ENCODE measurements at regions not wholly inside any gene's neighbourhood (a gene's known extent, or its start where the extent isn't known, plus 50 kb on each side); places are given as distances from the start of the nearest gene placed in this dataset.

DNA sequence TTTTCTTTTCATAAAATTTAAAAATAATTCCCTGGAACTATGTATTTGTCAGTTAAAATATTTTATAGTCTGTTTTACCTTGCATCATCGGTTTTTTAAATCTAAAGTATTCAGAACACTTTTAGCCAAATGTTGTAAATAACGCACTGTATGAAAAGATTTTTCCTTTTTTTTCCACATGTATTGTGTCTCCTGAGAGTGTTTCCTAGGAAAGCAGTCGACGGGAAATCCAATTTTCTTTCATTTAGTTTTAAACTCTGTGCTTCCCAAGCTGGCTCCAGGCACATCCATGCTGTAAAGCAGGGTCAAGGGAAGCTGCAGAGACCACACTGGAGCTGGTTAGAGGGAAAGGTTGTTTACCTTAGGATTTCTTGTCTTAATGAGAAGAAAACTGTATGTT lies 1724.3 kb upstream of the TENM3 start:
- no peak overlapping the region for H2AFZ ChIP-seq (ENCODE audit: low read depth)
- H4K20me1 ChIP-seq (ENCODE audit: insufficient read depth), result no peaks in the 10 kb centered on the region

DNA sequence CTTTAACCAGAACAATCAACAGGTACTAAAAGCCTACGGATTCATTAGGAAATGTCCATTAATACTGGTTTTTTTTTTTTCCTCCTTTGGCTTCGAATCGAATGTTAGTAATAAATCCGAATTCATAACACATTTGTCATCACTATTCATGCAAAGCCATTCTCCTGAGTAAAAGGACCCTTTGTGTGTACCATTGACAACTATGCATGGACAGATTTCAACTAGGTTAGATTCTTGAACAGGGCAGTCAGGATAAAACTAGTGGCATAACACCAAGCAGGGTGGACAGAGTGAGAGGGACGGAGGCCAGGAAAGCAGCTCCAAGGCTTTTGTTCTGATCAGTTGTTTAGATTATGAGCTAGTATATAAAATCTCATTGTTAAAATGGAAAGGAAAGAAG lies 1722.0 kb upstream of the TENM3 start:
- Histone ChIP-seq H3K4me3 (IDR thresholded peaks at IDR 0.05; ENCODE audit: insufficient read depth, low read depth, low read length) (no peak overlapping the region), H3K4me1 (ENCODE audit: low read depth, poor library complexity, severe bottlenecking) (no peaks in the 10 kb centered on the region), H4K20me1 (ENCODE audit: insufficient read depth) (no peaks in the 10 kb centered on the region), H3K36me3 (ENCODE audit: insufficient read depth) (no peaks in the 10 kb centered on the region), H3K4me2 (no peak overlapping the region), H3K9ac (no peak overlapping the region), H3K27ac (no peak overlapping the region), H2AFZ (ENCODE audit: low read depth) (no peak overlapping the region), H3K27me3 (ENCODE audit: insufficient read depth, low read depth) (no peaks in the 10 kb centered on the region), H3K79me2 (ENCODE audit: insufficient read depth, low read depth) (no peaks in the 10 kb centered on the region)
- TF ChIP-seq, protein P1, sequence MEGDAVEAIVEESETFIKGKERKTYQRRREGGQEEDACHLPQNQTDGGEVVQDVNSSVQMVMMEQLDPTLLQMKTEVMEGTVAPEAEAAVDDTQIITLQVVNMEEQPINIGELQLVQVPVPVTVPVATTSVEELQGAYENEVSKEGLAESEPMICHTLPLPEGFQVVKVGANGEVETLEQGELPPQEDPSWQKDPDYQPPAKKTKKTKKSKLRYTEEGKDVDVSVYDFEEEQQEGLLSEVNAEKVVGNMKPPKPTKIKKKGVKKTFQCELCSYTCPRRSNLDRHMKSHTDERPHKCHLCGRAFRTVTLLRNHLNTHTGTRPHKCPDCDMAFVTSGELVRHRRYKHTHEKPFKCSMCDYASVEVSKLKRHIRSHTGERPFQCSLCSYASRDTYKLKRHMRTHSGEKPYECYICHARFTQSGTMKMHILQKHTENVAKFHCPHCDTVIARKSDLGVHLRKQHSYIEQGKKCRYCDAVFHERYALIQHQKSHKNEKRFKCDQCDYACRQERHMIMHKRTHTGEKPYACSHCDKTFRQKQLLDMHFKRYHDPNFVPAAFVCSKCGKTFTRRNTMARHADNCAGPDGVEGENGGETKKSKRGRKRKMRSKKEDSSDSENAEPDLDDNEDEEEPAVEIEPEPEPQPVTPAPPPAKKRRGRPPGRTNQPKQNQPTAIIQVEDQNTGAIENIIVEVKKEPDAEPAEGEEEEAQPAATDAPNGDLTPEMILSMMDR (conservative IDR thresholded peaks at IDR 0.05; ENCODE audit: low read depth, low read length), result no peak

More for the DNA sequence above, 1724.3 kb upstream of the TENM3 start:
- no peaks in the 10 kb centered on the region for H3K79me2 ChIP-seq (ENCODE audit: insufficient read depth, low read depth)
- no peaks in the 10 kb centered on the region for H3K27me3 ChIP-seq (ENCODE audit: insufficient read depth, low read depth)
- no peak overlapping the region for H3K4me2 ChIP-seq
- H3K4me1 ChIP-seq (ENCODE audit: low read depth, poor library complexity, severe bottlenecking), result no peaks in the 10 kb centered on the region
- H3K4me3 ChIP-seq (IDR thresholded peaks at IDR 0.05; ENCODE audit: insufficient read depth, low read depth, low read length), result no peak overlapping the region
- H3K27ac ChIP-seq, result no peak overlapping the region
- no peaks in the 10 kb centered on the region for H3K36me3 ChIP-seq (ENCODE audit: insufficient read depth)
- no peak overlapping the region for H3K9ac ChIP-seq
- TF ChIP-seq, protein P1 (conservative IDR thresholded peaks at IDR 0.05; ENCODE audit: low read depth, low read length), result no peak

DNA sequence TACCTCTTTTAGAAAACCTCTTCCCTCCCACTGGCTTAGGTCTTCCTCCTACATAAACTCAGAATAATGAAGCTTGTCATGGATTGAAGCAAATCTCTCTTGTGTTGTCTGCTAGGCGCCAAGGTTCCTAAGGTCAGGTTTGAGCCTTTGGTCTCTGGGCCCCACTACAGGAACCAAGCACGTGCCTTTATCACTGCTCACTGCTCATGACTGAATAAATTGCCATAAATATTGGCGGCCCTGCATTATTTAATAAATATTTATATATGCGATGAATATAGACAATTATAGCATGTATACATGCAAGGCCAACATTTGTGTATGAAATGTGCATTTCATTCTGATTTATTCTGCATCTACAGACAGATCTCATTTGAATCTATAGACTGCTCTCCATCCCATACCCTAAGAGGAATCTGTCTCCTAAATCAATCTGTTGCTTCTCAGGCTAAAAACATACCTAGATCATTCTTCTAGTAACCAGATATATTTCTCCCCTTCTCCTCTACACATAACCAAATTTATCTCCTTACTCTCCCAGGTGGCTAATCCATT lies 1717.6 kb upstream of the TENM3 start:
- Histone ChIP-seq H3K79me2 (ENCODE audit: insufficient read depth, low read depth) (no peaks in the 10 kb centered on the region), H3K4me1 (ENCODE audit: low read depth, poor library complexity, severe bottlenecking) (no peaks in the 10 kb centered on the region), H3K36me3 (ENCODE audit: insufficient read depth) (no peaks in the 10 kb centered on the region), H3K9ac (no peak overlapping the region), H3K27ac (no peak overlapping the region), H3K4me2 (no peak overlapping the region), H2AFZ (ENCODE audit: low read depth) (no peak overlapping the region), H3K4me3 (IDR thresholded peaks at IDR 0.05; ENCODE audit: insufficient read depth, low read depth, low read length) (no peak overlapping the region), H4K20me1 (ENCODE audit: insufficient read depth) (no peaks in the 10 kb centered on the region; the same call in 1 of the 2 replicates), H3K27me3 (ENCODE audit: insufficient read depth, low read depth) (no peaks in the 10 kb centered on the region)
- TF ChIP-seq, protein P1 (conservative IDR thresholded peaks at IDR 0.05; ENCODE audit: low read depth, low read length), result no peak

DNA sequence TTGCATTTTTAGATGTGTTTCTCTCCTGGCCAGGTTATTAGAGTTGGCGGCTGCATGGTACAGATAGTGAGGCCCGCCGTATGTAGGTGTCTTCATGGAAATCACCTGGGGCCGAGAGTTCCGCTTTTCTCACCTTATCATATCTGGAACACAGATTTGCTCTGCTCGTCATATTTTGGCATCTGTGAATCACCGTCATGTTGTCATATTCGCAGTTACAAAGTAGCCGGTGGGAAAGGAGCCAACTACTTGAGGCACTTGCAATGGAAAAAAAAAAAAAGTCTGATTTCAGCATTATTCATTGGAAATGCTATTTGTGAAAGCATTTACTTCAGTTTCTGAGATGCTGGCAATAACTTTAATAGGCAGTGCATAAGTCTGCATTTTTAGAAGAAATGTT lies 1715.2 kb upstream of the TENM3 start:
- Histone ChIP-seq H3K79me2 (ENCODE audit: insufficient read depth, low read depth) (no peaks in the 10 kb centered on the region), H3K27ac (no peak overlapping the region), H3K4me1 (ENCODE audit: low read depth, poor library complexity, severe bottlenecking) (no peaks in the 10 kb centered on the region), H3K9ac (no peak overlapping the region), H3K4me2 (no peak overlapping the region), H3K36me3 (ENCODE audit: insufficient read depth) (no peaks in the 10 kb centered on the region), H4K20me1 (ENCODE audit: insufficient read depth) (no peaks in the 10 kb centered on the region; the same call in 1 of the 2 replicates), H2AFZ (ENCODE audit: low read depth) (no peak overlapping the region), H3K27me3 (ENCODE audit: insufficient read depth, low read depth) (no peaks in the 10 kb centered on the region), H3K4me3 (IDR thresholded peaks at IDR 0.05; ENCODE audit: insufficient read depth, low read depth, low read length) (no peak overlapping the region)
- TF ChIP-seq, protein P1 (conservative IDR thresholded peaks at IDR 0.05; ENCODE audit: low read depth, low read length), result no peak

All from KMS-11 (cell line).